CD14-positive monocyte (primary cell): ENCODE measurements at regions not wholly inside any gene's neighbourhood (a gene's known extent, or its start where the extent isn't known, plus 50 kb on each side); places are given as distances from the start of the nearest gene placed in this dataset.

Experiments
- DNase-seq, 3 donors: peaks; one replicate each; pipeline ENCODE4 v3.0.0-alpha.2; 2011 to 2022
- H2AFZ ChIP-seq: 2 replicates; pipeline ENCODE4 v1.6.0; 2012; ENCODE audit warnings: mild to moderate bottlenecking, low read depth, low read length, inconsistent platforms; ENCODE audit not compliant: insufficient read depth, poor library complexity, severe bottlenecking
- H3K27ac ChIP-seq, 2 donors: 1 replicate in 1 of 2; 2 replicates in 1 of 2; pipeline ENCODE4 v1.5.1; 2012 to 2013; ENCODE audit warnings: low read length in 2 of 2, control low read depth in 1 of 2, inconsistent platforms in 1 of 2, low read depth in 1 of 2, mild to moderate bottlenecking in 1 of 2
- H3K27me3 ChIP-seq, 2 donors: one replicate each; pipeline versions ENCODE4 v1.6.0 to v1.6.1; 2011 to 2013; ENCODE audit warnings: low read length in 2 of 2; ENCODE audit not compliant: control insufficient read depth in 2 of 2, insufficient read depth in 2 of 2
- H3K36me3 ChIP-seq, 2 donors: replicated peaks in 1 of 2; 1 replicate in 1 of 2; 2 replicates in 1 of 2; pipeline versions ENCODE4 v1.5.1 to v1.6.1; 2012 to 2013; ENCODE audit warnings: low read length in 2 of 2, control low read depth in 1 of 2, inconsistent platforms in 1 of 2, mild to moderate bottlenecking in 1 of 2; ENCODE audit not compliant: insufficient read depth in 2 of 2, control insufficient read depth in 1 of 2
- H3K4me1 ChIP-seq, 2 donors: 1 replicate in 1 of 2; 2 replicates in 1 of 2; pipeline versions ENCODE4 v1.5.1 to v1.6.1; 2012 to 2013; ENCODE audit warnings: low read length in 2 of 2, control low read depth in 1 of 2, inconsistent platforms in 1 of 2, mild to moderate bottlenecking in 1 of 2, moderate library complexity in 1 of 2; ENCODE audit not compliant: insufficient read depth in 2 of 2, control insufficient read depth in 1 of 2
- H3K4me2 ChIP-seq: replicated peaks from 2 replicates; pipeline ENCODE3; 2012; ENCODE audit warnings: low read length, moderate library complexity, mild to moderate bottlenecking; ENCODE audit not compliant: poor library complexity, severe bottlenecking; ENCODE audit errors: extremely low read depth
- H3K4me3 ChIP-seq, 3 experiments: fragments of 200-600 bp in 1 of 3; sonication (generic) in 1 of 3; replicated peaks in 1 of 3; 1 replicate in 2 of 3; 2 replicates in 1 of 3; pipeline ENCODE4 v1.5.1; 2011 to 2013; ENCODE audit warnings: low read length in 3 of 3, mild to moderate bottlenecking in 3 of 3, control low read depth in 2 of 3, low read depth in 2 of 3, inconsistent platforms in 1 of 3, moderate library complexity in 1 of 3
- H3K79me2 ChIP-seq: 2 replicates; pipeline ENCODE4 v1.6.0; 2012; ENCODE audit warnings: mild to moderate bottlenecking, control low read depth, inconsistent platforms, low read length, moderate library complexity; ENCODE audit not compliant: insufficient read depth
- H3K9ac ChIP-seq: 2 replicates; pipeline ENCODE4 v1.6.0; 2017; ENCODE audit warnings: low read length, mild to moderate bottlenecking; ENCODE audit not compliant: insufficient read depth, poor library complexity, severe bottlenecking
- H3K9me3 ChIP-seq, 2 donors: replicated peaks in 1 of 2; 1 replicate in 1 of 2; 2 replicates in 1 of 2; pipeline versions ENCODE4 v1.5.1 to v1.6.1; 2012 to 2013; ENCODE audit warnings: low read length in 2 of 2, control low read depth in 1 of 2; ENCODE audit not compliant: control insufficient read depth in 1 of 2, insufficient read depth in 1 of 2
- H4K20me1 ChIP-seq: 2 replicates; pipeline ENCODE4 v1.6.0; 2012; ENCODE audit warnings: mild to moderate bottlenecking, low read length, control low read depth, moderate library complexity; ENCODE audit not compliant: insufficient read depth
- H3K27ac Mint-ChIP-seq, 7 donors: one replicate each; pipeline ENCODE4 v1.8.0; 2020; ENCODE audit warnings: mild to moderate bottlenecking in 7 of 7, mixed read lengths in 7 of 7, moderate library complexity in 6 of 7, inconsistent platforms in 2 of 7
- H3K27me3 Mint-ChIP-seq, 3 donors: one replicate each; pipeline ENCODE4 v1.8.0; 2021 to 2022; ENCODE audit warnings: low read depth in 3 of 3, mild to moderate bottlenecking in 3 of 3, mixed read lengths in 3 of 3, moderate library complexity in 3 of 3, inconsistent platforms in 1 of 3
- H3K36me3 Mint-ChIP-seq, 2 donors: one replicate each; pipeline ENCODE4 v1.8.0; 2020; ENCODE audit warnings: mixed read lengths in 2 of 2, inconsistent platforms in 1 of 2, mild to moderate bottlenecking in 1 of 2
- H3K4me1 Mint-ChIP-seq: one replicate; pipeline ENCODE4 v1.8.0; 2020; ENCODE audit warnings: mild to moderate bottlenecking, mixed read lengths
- H3K4me3 Mint-ChIP-seq, 2 donors: one replicate each; pipeline ENCODE4 v1.8.0; 2020; ENCODE audit warnings: mild to moderate bottlenecking in 2 of 2, mixed read lengths in 2 of 2, moderate library complexity in 1 of 2
- H3K9me3 Mint-ChIP-seq, 7 donors: one replicate each; pipeline ENCODE4 v1.8.0; 2020 to 2022; ENCODE audit warnings: mixed read lengths in 7 of 7, mild to moderate bottlenecking in 6 of 7, moderate library complexity in 6 of 7, inconsistent platforms in 2 of 7
- CTCF ChIP-seq: fragments of 200-600 bp; IDR thresholded peaks from one replicate; pipeline ENCODE4 v1.8.0; 2022; ENCODE audit warnings: antibody characterized with exemption, mild to moderate bottlenecking
- WGBS: methylation state at CpG from one replicate; pipeline ENCODE4 v1.1.5; 2013; ENCODE audit warnings: missing lambda C conversion rate; ENCODE audit not compliant: insufficient coverage; 5-methylcytosine and 5-hydroxymethylcytosine counted together
- intact Hi-C, 2 donors: fragments of 100-400 bp; cut with micrococcal nuclease; formaldehyde crosslinking; loops; one replicate each; pipeline versions ENCODE4 v1.15.0 to v1.15.1; 2023

GRCh38 chr10:10584161-10584560 lies 433.5 kb upstream of the CELF2 start:
- no peaks in the 10 kb centered on the region for H4K20me1 ChIP-seq
- H3K27ac Mint-ChIP-seq = no peak overlapping the region
- no peak for TF ChIP-seq CTCF

GRCh38 chr10:10587744-10588393 lies 429.8 kb upstream of the CELF2 start:
- Histone ChIP-seq H3K9me3 (no peaks in the 10 kb centered on the region), H2AFZ (no peak overlapping the region), H4K20me1 (no peaks in the 10 kb centered on the region), H3K27ac (no peak overlapping the region), H3K9ac (no peak overlapping the region), H3K4me3 (no peak overlapping the region), H3K36me3 (no peaks in the 10 kb centered on the region), H3K4me1 (no peaks in the 10 kb centered on the region), H3K79me2 (no peaks in the 10 kb centered on the region), H3K4me2 (no peak overlapping the region), H3K27me3 (peaks cover 0 to 2% of the 10 kb centered on the region in 2 donors)
- H3K9me3 Mint-ChIP-seq = peaks cover 0 to 1% (median 0%) of the 10 kb centered on the region in 7 donors
- intact Hi-C loops = no loop called here
- H3K4me3 Mint-ChIP-seq = no peak overlapping the region
- H3K36me3 Mint-ChIP-seq = no peaks in the 10 kb centered on the region
- H3K4me1 Mint-ChIP-seq = peaks cover 1% of the 10 kb centered on the region
- TF ChIP-seq CTCF = no peak
- H3K27ac Mint-ChIP-seq = no peak overlapping the region
- no peak for DNase-seq
- no CpG with 5 or more reads among the region's 5 CpGs for WGBS
- H3K27me3 Mint-ChIP-seq = peaks cover 0 to 12% (median 1%) of the 10 kb centered on the region in 3 donors

More at GRCh38 chr10:10584161-10584560, 433.5 kb upstream of the CELF2 start:
- no peaks in the 10 kb centered on the region for H3K27me3 ChIP-seq
- Mint-ChIP-seq H3K36me3 (no peaks in the 10 kb centered on the region), H3K4me1 (peaks cover 1% of the 10 kb centered on the region), H3K27me3 (peaks cover 0 to 1% (median 0%) of the 10 kb centered on the region in 3 donors), H3K4me3 (no peak overlapping the region), H3K9me3 (peaks cover 0 to 3% (median 0%) of the 10 kb centered on the region in 7 donors)
- no peaks in the 10 kb centered on the region for H3K36me3 ChIP-seq
- H3K4me3 ChIP-seq = no peak overlapping the region
- H3K27ac ChIP-seq = no peak overlapping the region
- H3K4me1 ChIP-seq = no peaks in the 10 kb centered on the region
- no peaks in the 10 kb centered on the region for H3K79me2 ChIP-seq
- H2AFZ ChIP-seq = no peak overlapping the region
- 8% methylated on average over 2 of the region's 5 CpGs for WGBS
- H3K9me3 ChIP-seq = no peaks in the 10 kb centered on the region
- no peak overlapping the region for H3K9ac ChIP-seq
- intact Hi-C loops = no loop called here
- H3K4me2 ChIP-seq = no peak overlapping the region
- DNase-seq = no peak
